CD4-positive, alpha-beta T cell treated with Interleukin-2 at 100 ng/mL for 4 hours (primary cell): ENCODE measurements at regions not wholly inside any gene's neighbourhood (a gene's known extent, or its start where the extent isn't known, plus 50 kb on each side); places are given as distances from the start of the nearest gene placed in this dataset.
A peak's percentile ranks its signal among the peaks of the same experiment; 100 is the strongest.

Experiments
- DNase-seq: peaks from one replicate; pipeline ENCODE4 v3.0.0-alpha.2; 2020; ENCODE audit warnings: low spot score

GRCh38 chr14:40494483-40494882, 1062.2 kb upstream of the FBXO33 start:
- no peak for DNase-seq

- no peak for DNase-seq
These were observed 1055.6 kb upstream of the FBXO33 start for GRCh38 chr14:40487824-40488223.

GRCh38 chr14:40485688-40486087, 1053.5 kb upstream of the FBXO33 start:
- DNase-seq, result no peak

- no peak for DNase-seq
These were observed 1043.8 kb upstream of the FBXO33 start for GRCh38 chr14:40476005-40476404.

GRCh38 chr14:40467969-40468368, 1035.7 kb upstream of the FBXO33 start:
- no peak for DNase-seq

GRCh38 chr14:40464531-40464930, 1032.3 kb upstream of the FBXO33 start:
- DNase-seq, result no peak

GRCh38 chr14:40463886-40464285, 1031.7 kb upstream of the FBXO33 start:
- DNase-seq, result no peak

GRCh38 chr14:40452674-40453073, 1020.4 kb upstream of the FBXO33 start:
- no peak for DNase-seq

GRCh38 chr14:40447017-40447416, 1014.8 kb upstream of the FBXO33 start:
- DNase-seq, result no peak

GRCh38 chr14:40445020-40445419, 1012.8 kb upstream of the FBXO33 start:
- no peak for DNase-seq

GRCh38 chr14:40436551-40436950, 1004.3 kb upstream of the FBXO33 start:
- no peak for DNase-seq

GRCh38 chr14:40417777-40418401, 985.7 kb upstream of the FBXO33 start:
- peak; percentile 2 for DNase-seq

- DNase-seq, result no peak
These were observed 984.3 kb upstream of the FBXO33 start for GRCh38 chr14:40416565-40416964.

- DNase-seq, result no peak
These were observed 982.2 kb upstream of the FBXO33 start for GRCh38 chr14:40414386-40414785.

GRCh38 chr14:40413136-40413535, 980.9 kb upstream of the FBXO33 start:
- no peak for DNase-seq

- no peak for DNase-seq
These were observed 978.5 kb upstream of the FBXO33 start for GRCh38 chr14:40410708-40411107.

GRCh38 chr14:40402957-40403356, 970.7 kb upstream of the FBXO33 start:
- DNase-seq, result no peak

- DNase-seq, result no peak
These were observed 966.7 kb upstream of the FBXO33 start for GRCh38 chr14:40398981-40399380.

- no peak for DNase-seq
These were observed 962.6 kb upstream of the FBXO33 start for GRCh38 chr14:40394634-40395340.

- DNase-seq, result no peak
These were observed 960.9 kb upstream of the FBXO33 start for GRCh38 chr14:40393143-40393542.

GRCh38 chr14:40386433-40386832, 954.2 kb upstream of the FBXO33 start:
- DNase-seq, result no peak

- no peak for DNase-seq
These were observed 942.0 kb upstream of the FBXO33 start for GRCh38 chr14:40374221-40374620.

- no peak for DNase-seq
These were observed 938.8 kb upstream of the FBXO33 start for GRCh38 chr14:40371011-40371410.

GRCh38 chr14:40368314-40368713, 936.1 kb upstream of the FBXO33 start:
- no peak for DNase-seq
